HG03460 (cell line): ENCODE measurements at regions not wholly inside any gene's neighbourhood (a gene's known extent, or its start where the extent isn't known, plus 50 kb on each side); places are given as distances from the start of the nearest gene placed in this dataset.
"Not testable (repeated sequence)": the region's sequence is repeated elsewhere in the genome, so short reads cannot be mapped to it uniquely, and the experiment has no call there.

ENCODE experiments used
- ATAC-seq: cut with Tn5 transposase; IDR thresholded peaks from one replicate; pipeline ENCODE4 v1.9.1; 2021; ENCODE audit not compliant: unreplicated experiment

- ATAC-seq = no peak
These were observed 757.0 kb downstream of the CDH11 start for GRCh38 chr16:64364894-64365293.

GRCh38 chr16:64364416-64364815 lies 757.4 kb downstream of the CDH11 start:
- ATAC-seq = no peak

GRCh38 chr16:64364016-64364415 lies 757.8 kb downstream of the CDH11 start:
- ATAC-seq = no peak

GRCh38 chr16:64363039-64363438 lies 758.8 kb downstream of the CDH11 start:
- ATAC-seq = no peak

- no peak for ATAC-seq
These were observed 759.7 kb downstream of the CDH11 start for GRCh38 chr16:64362193-64362592.

- no peak for ATAC-seq
These were observed 760.1 kb downstream of the CDH11 start for GRCh38 chr16:64361753-64362152.

GRCh38 chr16:64358291-64358690 lies 763.6 kb downstream of the CDH11 start:
- ATAC-seq = no peak

GRCh38 chr16:64356267-64356666 lies 765.6 kb downstream of the CDH11 start:
- no peak for ATAC-seq

- no peak for ATAC-seq
These were observed 769.6 kb downstream of the CDH11 start for GRCh38 chr16:64352246-64352645.

GRCh38 chr16:64351121-64351520 lies 770.7 kb downstream of the CDH11 start:
- no peak for ATAC-seq

GRCh38 chr16:64346080-64346479 lies 775.8 kb downstream of the CDH11 start:
- no peak for ATAC-seq

GRCh38 chr16:64345142-64345541 lies 776.7 kb downstream of the CDH11 start:
- ATAC-seq = no peak

- ATAC-seq = not testable (repeated sequence)
These were observed 777.9 kb downstream of the CDH11 start for GRCh38 chr16:64343820-64344443.

- ATAC-seq = no peak
These were observed 778.6 kb downstream of the CDH11 start for GRCh38 chr16:64343061-64343819.

- ATAC-seq = not testable (repeated sequence)
These were observed 780.5 kb downstream of the CDH11 start for GRCh38 chr16:64341336-64341735.

GRCh38 chr16:64339052-64339770 lies 782.7 kb downstream of the CDH11 start:
- ATAC-seq = no peak

- no peak for ATAC-seq
These were observed 800.0 kb downstream of the CDH11 start for GRCh38 chr16:64321881-64322280.

- no peak for ATAC-seq
These were observed 800.8 kb downstream of the CDH11 start for GRCh38 chr16:64321066-64321465.

- ATAC-seq = no peak
These were observed 804.3 kb downstream of the CDH11 start for GRCh38 chr16:64317601-64318000.

- ATAC-seq = no peak
These were observed 808.1 kb downstream of the CDH11 start for GRCh38 chr16:64313726-64314125.

GRCh38 chr16:64312980-64313379 lies 808.9 kb downstream of the CDH11 start:
- ATAC-seq = no peak

- no peak for ATAC-seq
These were observed 809.6 kb downstream of the CDH11 start for GRCh38 chr16:64312292-64312691.
